Neural crest cell (in vitro differentiated cells): ENCODE measurements at regions not wholly inside any gene's neighbourhood (a gene's known extent, or its start where the extent isn't known, plus 50 kb on each side); places are given as distances from the start of the nearest gene placed in this dataset.

Experiments used
- DNase-seq: peaks from one replicate; pipeline ENCODE4 v3.0.0; 2021; ENCODE audit warnings: low read depth, mixed read lengths, low spot score
- H3K27ac Mint-ChIP-seq: one replicate; pipeline ENCODE4 v1.8.0; 2021; ENCODE audit warnings: mild to moderate bottlenecking, mixed read lengths; ENCODE audit not compliant: unreplicated experiment
- H3K27me3 Mint-ChIP-seq: 2 replicates; pipeline ENCODE4 v1.8.0; 2021; ENCODE audit warnings: low read depth, mild to moderate bottlenecking, mixed read lengths
- H3K36me3 Mint-ChIP-seq: 2 replicates; pipeline ENCODE4 v1.8.0; 2021; ENCODE audit warnings: low read depth, mild to moderate bottlenecking, mixed read lengths
- H3K4me1 Mint-ChIP-seq: 2 replicates; pipeline ENCODE4 v1.8.0; 2021; ENCODE audit warnings: mixed read lengths
- H3K4me3 Mint-ChIP-seq: one replicate; pipeline ENCODE4 v1.8.0; 2021; ENCODE audit warnings: mild to moderate bottlenecking, mixed read lengths
- H3K9me3 Mint-ChIP-seq: 2 replicates; pipeline ENCODE4 v1.8.0; 2021; ENCODE audit warnings: mixed read lengths
- TF ChIP-seq, protein P1 (sequence below): fragments of 200-600 bp; sonication (generic); conservative IDR thresholded peaks from 2 replicates; pipeline ENCODE4 v1.5.0; 2021; ENCODE audit warnings: antibody characterized with exemption, mild to moderate bottlenecking

DNA sequence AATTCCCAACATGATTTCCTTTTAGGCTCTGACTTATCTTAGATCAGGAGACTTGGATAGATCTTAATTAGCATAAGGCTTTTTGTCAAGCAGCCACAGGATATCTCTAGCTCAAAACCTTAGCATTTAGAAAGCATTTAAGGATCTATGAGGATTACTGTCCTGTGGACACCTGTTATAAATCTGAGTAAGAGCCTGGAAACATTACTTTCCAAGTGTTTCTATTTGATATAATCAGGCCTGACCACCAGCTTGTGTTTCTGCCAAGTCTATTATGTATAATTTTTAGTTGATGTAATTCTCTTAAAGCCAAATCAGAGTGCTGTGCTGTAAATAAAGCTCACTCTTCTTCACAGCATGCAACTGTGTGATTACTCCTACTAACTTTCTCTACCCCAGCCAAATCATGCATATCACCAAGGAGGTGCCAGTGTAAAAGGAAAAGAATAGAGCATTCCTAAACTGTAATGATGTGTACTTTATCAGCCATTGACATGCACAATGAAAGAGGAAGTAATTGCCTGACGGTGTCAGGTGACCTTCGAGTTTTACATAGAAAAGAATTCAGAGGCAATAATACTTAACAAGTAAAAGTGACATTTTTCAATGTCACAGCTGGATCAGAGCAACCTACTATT, 309.9 kb upstream of the PRMT6 start:
- Mint-ChIP-seq H3K4me3 (no peak overlapping the region), H3K36me3 (no peaks in the 10 kb centered on the region), H3K9me3 (peaks cover 3% of the 10 kb centered on the region), H3K4me1 (peaks cover 12% of the 10 kb centered on the region), H3K27ac (no peak overlapping the region), H3K27me3 (no peaks in the 10 kb centered on the region)
- TF ChIP-seq, protein P1, sequence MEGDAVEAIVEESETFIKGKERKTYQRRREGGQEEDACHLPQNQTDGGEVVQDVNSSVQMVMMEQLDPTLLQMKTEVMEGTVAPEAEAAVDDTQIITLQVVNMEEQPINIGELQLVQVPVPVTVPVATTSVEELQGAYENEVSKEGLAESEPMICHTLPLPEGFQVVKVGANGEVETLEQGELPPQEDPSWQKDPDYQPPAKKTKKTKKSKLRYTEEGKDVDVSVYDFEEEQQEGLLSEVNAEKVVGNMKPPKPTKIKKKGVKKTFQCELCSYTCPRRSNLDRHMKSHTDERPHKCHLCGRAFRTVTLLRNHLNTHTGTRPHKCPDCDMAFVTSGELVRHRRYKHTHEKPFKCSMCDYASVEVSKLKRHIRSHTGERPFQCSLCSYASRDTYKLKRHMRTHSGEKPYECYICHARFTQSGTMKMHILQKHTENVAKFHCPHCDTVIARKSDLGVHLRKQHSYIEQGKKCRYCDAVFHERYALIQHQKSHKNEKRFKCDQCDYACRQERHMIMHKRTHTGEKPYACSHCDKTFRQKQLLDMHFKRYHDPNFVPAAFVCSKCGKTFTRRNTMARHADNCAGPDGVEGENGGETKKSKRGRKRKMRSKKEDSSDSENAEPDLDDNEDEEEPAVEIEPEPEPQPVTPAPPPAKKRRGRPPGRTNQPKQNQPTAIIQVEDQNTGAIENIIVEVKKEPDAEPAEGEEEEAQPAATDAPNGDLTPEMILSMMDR = no peak
- no peak for DNase-seq

DNA sequence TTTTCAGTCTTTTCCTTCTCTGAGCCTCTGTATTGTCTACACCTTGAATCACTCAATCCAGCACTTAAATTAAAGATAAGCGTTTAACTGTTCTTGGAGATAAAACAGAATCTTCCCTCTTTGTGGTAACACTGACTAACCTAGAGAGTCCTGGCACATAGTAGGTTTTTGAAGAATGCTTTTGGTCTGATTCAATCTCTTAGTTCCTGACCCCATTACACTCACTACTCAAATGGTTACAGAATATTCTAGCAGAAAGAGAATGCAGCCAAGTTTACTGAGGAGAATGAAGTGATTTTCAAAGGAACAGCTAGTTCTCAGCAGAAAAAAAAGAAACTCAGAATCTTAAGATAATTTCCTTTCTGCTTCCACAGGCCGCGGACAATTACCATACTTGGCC, 309.2 kb upstream of the PRMT6 start:
- H3K36me3 Mint-ChIP-seq = no peaks in the 10 kb centered on the region
- H3K9me3 Mint-ChIP-seq = peaks cover 3% of the 10 kb centered on the region
- TF ChIP-seq, protein P1 = no peak
- no peaks in the 10 kb centered on the region for H3K27me3 Mint-ChIP-seq
- H3K4me1 Mint-ChIP-seq = peaks cover 12% of the 10 kb centered on the region
- no peak for DNase-seq
- no peak overlapping the region for H3K4me3 Mint-ChIP-seq
- H3K27ac Mint-ChIP-seq = no peak overlapping the region

DNA sequence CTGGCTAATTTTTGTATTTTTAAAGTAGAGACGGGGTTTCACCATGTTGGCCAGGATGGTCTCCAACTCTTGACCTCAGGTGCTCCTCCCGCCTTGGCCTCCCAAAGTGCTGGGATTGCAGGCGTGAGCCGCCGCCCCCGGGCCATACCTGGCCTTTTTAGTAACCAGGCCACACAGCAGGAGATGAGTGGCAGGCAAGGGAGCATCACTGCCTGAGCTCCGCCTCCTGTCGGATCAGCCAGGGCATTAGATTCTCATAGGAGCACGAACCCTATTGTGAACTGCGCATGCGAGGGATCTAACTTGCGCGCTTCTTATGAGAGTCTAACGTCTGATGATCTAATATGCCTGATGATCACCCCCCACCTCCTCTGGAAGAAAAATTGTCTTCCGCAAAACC, 308.7 kb upstream of the PRMT6 start:
- Mint-ChIP-seq H3K9me3 (peaks cover 3% of the 10 kb centered on the region), H3K4me3 (no peak overlapping the region), H3K27me3 (no peaks in the 10 kb centered on the region), H3K27ac (no peak overlapping the region), H3K36me3 (no peaks in the 10 kb centered on the region), H3K4me1 (peaks cover 12% of the 10 kb centered on the region)
- no peak for DNase-seq
- TF ChIP-seq, protein P1 = no peak

DNA sequence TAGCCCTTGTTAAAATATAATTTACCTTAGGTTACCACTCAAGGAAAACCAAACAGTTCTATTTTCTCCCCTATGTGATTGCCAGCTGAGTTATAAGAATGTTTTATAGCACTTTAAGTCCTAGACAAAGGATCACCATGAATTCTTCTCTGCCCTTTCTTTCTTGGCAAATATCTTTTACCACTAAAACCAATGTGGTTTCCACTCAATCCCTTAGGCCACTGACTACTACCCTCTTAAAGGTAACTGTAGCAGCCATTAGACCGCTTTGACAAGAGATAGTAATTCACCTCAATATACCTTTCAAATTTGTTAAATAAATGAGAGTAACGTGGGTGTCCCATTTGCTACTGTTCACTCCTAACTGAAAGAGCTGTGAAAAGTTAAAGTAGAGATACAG, 307.9 kb upstream of the PRMT6 start:
- H3K27ac Mint-ChIP-seq = no peak overlapping the region
- DNase-seq = no peak
- peaks cover 18% of the 10 kb centered on the region for H3K4me1 Mint-ChIP-seq
- H3K9me3 Mint-ChIP-seq = peaks cover 3% of the 10 kb centered on the region
- no peaks in the 10 kb centered on the region for H3K27me3 Mint-ChIP-seq
- TF ChIP-seq, protein P1 = no peak
- H3K36me3 Mint-ChIP-seq = no peaks in the 10 kb centered on the region
- no peak overlapping the region for H3K4me3 Mint-ChIP-seq

DNA sequence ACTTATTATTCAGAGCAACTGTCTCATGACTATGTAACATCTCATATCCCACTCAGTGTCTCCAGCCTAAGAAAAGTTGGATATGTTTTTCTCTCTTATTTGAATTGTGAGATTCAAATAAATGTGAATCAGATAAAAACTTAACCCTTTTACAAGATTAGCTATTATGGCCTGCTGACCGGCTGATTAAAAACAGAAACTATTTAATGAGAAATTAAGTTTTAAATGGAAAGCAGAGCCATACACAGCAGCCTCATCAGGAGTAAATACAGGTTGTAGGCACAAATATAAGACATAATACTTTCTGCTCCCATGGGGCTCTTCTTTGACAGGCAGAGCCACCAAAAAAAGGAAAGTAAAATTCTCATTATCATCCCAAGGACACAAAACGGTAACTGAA, 307.0 kb upstream of the PRMT6 start:
- H3K27me3 Mint-ChIP-seq = no peaks in the 10 kb centered on the region
- TF ChIP-seq, protein P1 = no peak
- H3K4me1 Mint-ChIP-seq = peaks cover 18% of the 10 kb centered on the region
- H3K4me3 Mint-ChIP-seq = no peak overlapping the region
- no peaks in the 10 kb centered on the region for H3K36me3 Mint-ChIP-seq
- DNase-seq = no peak
- peaks cover 3% of the 10 kb centered on the region for H3K9me3 Mint-ChIP-seq
- no peak overlapping the region for H3K27ac Mint-ChIP-seq
